Esophagus squamous epithelium (tissue), 4 donors: ENCODE measurements at regions not wholly inside any gene's neighbourhood (a gene's known extent, or its start where the extent isn't known, plus 50 kb on each side); places are given as distances from the start of the nearest gene placed in this dataset.

Experiments used
- CTCF ChIP-seq, 6 experiments: fragments of 450-650 bp in 4 of 6; fragments of 200-600 bp in 2 of 6; sonication (generic) in 2 of 6; IDR thresholded peaks; one replicate each; pipeline ENCODE4 v1.5.1; 2016 to 2019; ENCODE audit warnings: antibody characterized with exemption in 6 of 6, mild to moderate bottlenecking in 4 of 6, moderate library complexity in 4 of 6
- POLR2A ChIP-seq, 4 donors: fragments of 450-650 bp; IDR thresholded peaks; one replicate each; pipeline ENCODE4 v1.6.1; 2017; ENCODE audit warnings: antibody characterized with exemption in 4 of 4, mild to moderate bottlenecking in 4 of 4, moderate library complexity in 3 of 4

- TF ChIP-seq POLR2A (IDR thresholded peaks at IDR 0.05) (no peak), CTCF (IDR thresholded peaks at IDR 0.05) (no peak)
Observed at GRCh38 chr4:153852501-153852900, 63.6 kb upstream of the SFRP2 start.
